WTC11 (cell line): ENCODE measurements at regions not wholly inside any gene's neighbourhood (a gene's known extent, or its start where the extent isn't known, plus 50 kb on each side); places are given as distances from the start of the nearest gene placed in this dataset.

ENCODE experiments used
- ATAC-seq: fragments of 200-7000 bp; cut with Tn5 transposase; 2 replicates; pipeline ENCODE4 v1.10.0; 2021; ENCODE audit warnings: mild to moderate bottlenecking, moderate library complexity
- CTCF ChIA-PET: fragments of 300-600 bp; sonication (Branson Sonifier 250); formaldehyde crosslinking; loops from one replicate; lab custom pipeline; 2021; ENCODE audit warnings: antibody characterized with exemption; lab: Charles Lee
- POLR2A ChIA-PET: fragments of 350-600 bp; sonication (Branson Sonifier 250); formaldehyde crosslinking; loops from one replicate; lab custom pipeline; 2021; ENCODE audit warnings: antibody characterized with exemption; lab: Charles Lee
- DNase-seq: peaks from one replicate; pipeline ENCODE4 v3.0.0; 2021; ENCODE audit warnings: low spot score
- H3K27ac Mint-ChIP-seq: 2 replicates; pipeline ENCODE4 v1.8.0; 2021; ENCODE audit warnings: mixed read lengths
- H3K27me3 Mint-ChIP-seq: 2 replicates; pipeline ENCODE4 v1.8.0; 2021; ENCODE audit warnings: low read depth, mild to moderate bottlenecking, moderate library complexity, mixed read lengths
- H3K36me3 Mint-ChIP-seq: 2 replicates; pipeline ENCODE4 v1.8.0; 2021; ENCODE audit warnings: mixed read lengths
- H3K4me1 Mint-ChIP-seq: 2 replicates; pipeline ENCODE4 v1.8.0; 2022; ENCODE audit warnings: mixed read lengths
- H3K4me3 Mint-ChIP-seq: 2 replicates; pipeline ENCODE4 v1.8.0; 2021; ENCODE audit warnings: mild to moderate bottlenecking, moderate library complexity, mixed read lengths
- H3K9me3 Mint-ChIP-seq: 2 replicates; pipeline ENCODE4 v1.8.0; 2021; ENCODE audit warnings: mixed read lengths
- AR ChIP-seq: fragments of 250-450 bp; sonication (Bioruptor Pico); IDR thresholded peaks from 2 replicates; pipeline ENCODE4 v1.9.0; 2021; ENCODE audit warnings: mild to moderate bottlenecking
- ATF6 ChIP-seq: sonication (generic); formaldehyde crosslinking; IDR thresholded peaks from 2 replicates; pipeline ENCODE4 v1.8.1; 2023; ENCODE audit warnings: mild to moderate bottlenecking, missing genetic modification reagents
- E2F4 ChIP-seq: sonication (generic); formaldehyde crosslinking; IDR thresholded peaks from 2 replicates; pipeline ENCODE4 v1.8.1; 2022; ENCODE audit warnings: low read depth, mild to moderate bottlenecking, moderate library complexity, missing genetic modification reagents, borderline replicate concordance
- FOXK1 ChIP-seq: sonication (generic); formaldehyde crosslinking; IDR thresholded peaks from 2 replicates; pipeline ENCODE4 v1.8.0; 2022; ENCODE audit warnings: mild to moderate bottlenecking, moderate library complexity, missing genetic modification reagents
- GRHL2 ChIP-seq: fragments of 250-450 bp; sonication (Bioruptor Pico); IDR thresholded peaks from 2 replicates; pipeline ENCODE4 v1.8.0; 2022; ENCODE audit warnings: mild to moderate bottlenecking, moderate library complexity; ENCODE audit not compliant: insufficient replicate concordance, severe bottlenecking
- HMGA2 ChIP-seq: fragments of 250-450 bp; sonication (Bioruptor Pico); IDR thresholded peaks from 2 replicates; pipeline ENCODE4 v1.4.0; 2021; ENCODE audit warnings: mild to moderate bottlenecking, moderate library complexity
- IRF2 ChIP-seq: sonication (generic); formaldehyde crosslinking; IDR thresholded peaks from 2 replicates; pipeline ENCODE4 v1.8.0; 2022; ENCODE audit warnings: low read depth, missing genetic modification reagents, borderline replicate concordance
- JUN ChIP-seq: sonication (generic); formaldehyde crosslinking; IDR thresholded peaks from 2 replicates; pipeline ENCODE4 v1.8.0; 2023; ENCODE audit warnings: mild to moderate bottlenecking, missing genetic modification reagents
- MYBL2 ChIP-seq: sonication (generic); formaldehyde crosslinking; IDR thresholded peaks from 2 replicates; pipeline ENCODE4 v1.8.1; 2023; ENCODE audit warnings: mild to moderate bottlenecking, moderate library complexity, missing genetic modification reagents
- SP1 ChIP-seq: sonication (generic); formaldehyde crosslinking; conservative IDR thresholded peaks from 2 replicates; pipeline ENCODE4 v1.8.1; 2022; ENCODE audit warnings: missing genetic modification reagents
- USF1 ChIP-seq: sonication (generic); formaldehyde crosslinking; IDR thresholded peaks from 2 replicates; pipeline ENCODE4 v1.8.0; 2022; ENCODE audit warnings: mild to moderate bottlenecking, missing genetic modification reagents
- ZBTB43 ChIP-seq: sonication (generic); formaldehyde crosslinking; IDR thresholded peaks from 2 replicates; pipeline ENCODE4 v1.8.1; 2023; ENCODE audit warnings: mild to moderate bottlenecking, missing genetic modification reagents
- ZMAT4 ChIP-seq: fragments of 250-450 bp; sonication (Bioruptor Pico); IDR thresholded peaks from 2 replicates; pipeline ENCODE4 v1.9.0; 2021; ENCODE audit warnings: mild to moderate bottlenecking
- ZNF138 ChIP-seq: sonication (generic); formaldehyde crosslinking; conservative IDR thresholded peaks from 2 replicates; pipeline ENCODE4 v1.8.1; 2022; ENCODE audit warnings: mild to moderate bottlenecking, moderate library complexity, missing genetic modification reagents
- ZNF396 ChIP-seq: fragments of 250-450 bp; sonication (Bioruptor Pico); IDR thresholded peaks from 2 replicates; pipeline ENCODE4 v1.8.0; 2021; ENCODE audit warnings: mild to moderate bottlenecking, moderate library complexity, borderline replicate concordance
- ZNF416 ChIP-seq: fragments of 250-450 bp; sonication (Bioruptor Pico); IDR thresholded peaks from 2 replicates; pipeline ENCODE4 v1.9.0; 2021; ENCODE audit warnings: mild to moderate bottlenecking, inconsistent platforms
- TF ChIP-seq, protein P1 (sequence below): sonication (generic); formaldehyde crosslinking; conservative IDR thresholded peaks from 2 replicates; pipeline ENCODE4 v1.8.1; 2023; ENCODE audit warnings: mild to moderate bottlenecking, low read depth, missing genetic modification reagents, moderate library complexity
- TF ChIP-seq, protein P2 (sequence below): sonication (generic); formaldehyde crosslinking; IDR thresholded peaks from 2 replicates; pipeline ENCODE4 v1.8.1; 2023; ENCODE audit warnings: mild to moderate bottlenecking, moderate library complexity, missing genetic modification reagents
- TF ChIP-seq, protein P3 (sequence below): sonication (generic); formaldehyde crosslinking; IDR thresholded peaks from 2 replicates; pipeline ENCODE4 v1.8.0; 2022; ENCODE audit warnings: mild to moderate bottlenecking, missing genetic modification reagents
- TF ChIP-seq, protein P4 (sequence below): fragments of 250-450 bp; sonication (Bioruptor Pico); IDR thresholded peaks from 2 replicates; pipeline ENCODE4 v1.9.0; 2021; ENCODE audit warnings: moderate library complexity, mild to moderate bottlenecking, inconsistent platforms, borderline replicate concordance

GRCh38 chr9:36748322-36748899 is 175.7 kb downstream of the MELK start:
- Mint-ChIP-seq H3K4me3 (no peak overlapping the region), H3K9me3 (no peaks in the 10 kb centered on the region), H3K36me3 (no peaks in the 10 kb centered on the region), H3K27me3 (peaks cover 13% of the 10 kb centered on the region), H3K4me1 (no peaks in the 10 kb centered on the region), H3K27ac (no peak overlapping the region)
- ChIA-PET CTCF (interaction anchor here (0.6 to 1.2 kb wide), 3 partner anchors 15 to 312 kb away, joined by 3 to 8 read pairs (median 3); no protein-coding TSS in a partner anchor), POLR2A (no interaction called here)
- peak; percentile 87 for ATAC-seq
- peak; percentile 77 for DNase-seq
- TF ChIP-seq ZNF396 (CRISPR knock-in tag) (no peak), JUN (CRISPR knock-in tag) (peak; percentile 91; the same call in 1 of the 2 replicates), IRF2 (CRISPR knock-in tag) (no peak), ZMAT4 (no peak), SP1 (no peak), ATF6 (CRISPR knock-in tag) (no peak), FOXK1 (peak; percentile 83; the same call in 1 of the 2 replicates), E2F4 (CRISPR knock-in tag) (peak; percentile 43; the same call in 1 of the 2 replicates), ZBTB43 (CRISPR knock-in tag) (no peak), USF1 (CRISPR knock-in tag) (peak; percentile 67; the same call in 1 of the 2 replicates), ZNF138 (CRISPR knock-in tag) (no peak), HMGA2 (CRISPR knock-in tag) (no peak), ZNF416 (CRISPR knock-in tag) (no peak), AR (CRISPR knock-in tag) (no peak), GRHL2 (CRISPR knock-in tag) (no peak), MYBL2 (CRISPR knock-in tag) (no peak)
- TF ChIP-seq, protein P1, sequence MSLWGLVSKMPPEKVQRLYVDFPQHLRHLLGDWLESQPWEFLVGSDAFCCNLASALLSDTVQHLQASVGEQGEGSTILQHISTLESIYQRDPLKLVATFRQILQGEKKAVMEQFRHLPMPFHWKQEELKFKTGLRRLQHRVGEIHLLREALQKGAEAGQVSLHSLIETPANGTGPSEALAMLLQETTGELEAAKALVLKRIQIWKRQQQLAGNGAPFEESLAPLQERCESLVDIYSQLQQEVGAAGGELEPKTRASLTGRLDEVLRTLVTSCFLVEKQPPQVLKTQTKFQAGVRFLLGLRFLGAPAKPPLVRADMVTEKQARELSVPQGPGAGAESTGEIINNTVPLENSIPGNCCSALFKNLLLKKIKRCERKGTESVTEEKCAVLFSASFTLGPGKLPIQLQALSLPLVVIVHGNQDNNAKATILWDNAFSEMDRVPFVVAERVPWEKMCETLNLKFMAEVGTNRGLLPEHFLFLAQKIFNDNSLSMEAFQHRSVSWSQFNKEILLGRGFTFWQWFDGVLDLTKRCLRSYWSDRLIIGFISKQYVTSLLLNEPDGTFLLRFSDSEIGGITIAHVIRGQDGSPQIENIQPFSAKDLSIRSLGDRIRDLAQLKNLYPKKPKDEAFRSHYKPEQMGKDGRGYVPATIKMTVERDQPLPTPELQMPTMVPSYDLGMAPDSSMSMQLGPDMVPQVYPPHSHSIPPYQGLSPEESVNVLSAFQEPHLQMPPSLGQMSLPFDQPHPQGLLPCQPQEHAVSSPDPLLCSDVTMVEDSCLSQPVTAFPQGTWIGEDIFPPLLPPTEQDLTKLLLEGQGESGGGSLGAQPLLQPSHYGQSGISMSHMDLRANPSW (CRISPR knock-in tag), result no peak
- TF ChIP-seq, protein P2, sequence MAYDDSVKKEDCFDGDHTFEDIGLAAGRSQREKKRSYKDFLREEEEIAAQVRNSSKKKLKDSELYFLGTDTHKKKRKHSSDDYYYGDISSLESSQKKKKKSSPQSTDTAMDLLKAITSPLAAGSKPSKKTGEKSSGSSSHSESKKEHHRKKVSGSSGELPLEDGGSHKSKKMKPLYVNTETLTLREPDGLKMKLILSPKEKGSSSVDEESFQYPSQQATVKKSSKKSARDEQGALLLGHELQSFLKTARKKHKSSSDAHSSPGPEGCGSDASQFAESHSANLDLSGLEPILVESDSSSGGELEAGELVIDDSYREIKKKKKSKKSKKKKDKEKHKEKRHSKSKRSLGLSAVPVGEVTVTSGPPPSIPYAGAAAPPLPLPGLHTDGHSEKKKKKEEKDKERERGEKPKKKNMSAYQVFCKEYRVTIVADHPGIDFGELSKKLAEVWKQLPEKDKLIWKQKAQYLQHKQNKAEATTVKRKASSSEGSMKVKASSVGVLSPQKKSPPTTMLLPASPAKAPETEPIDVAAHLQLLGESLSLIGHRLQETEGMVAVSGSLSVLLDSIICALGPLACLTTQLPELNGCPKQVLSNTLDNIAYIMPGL (CRISPR knock-in tag), result no peak
- TF ChIP-seq, protein P3, sequence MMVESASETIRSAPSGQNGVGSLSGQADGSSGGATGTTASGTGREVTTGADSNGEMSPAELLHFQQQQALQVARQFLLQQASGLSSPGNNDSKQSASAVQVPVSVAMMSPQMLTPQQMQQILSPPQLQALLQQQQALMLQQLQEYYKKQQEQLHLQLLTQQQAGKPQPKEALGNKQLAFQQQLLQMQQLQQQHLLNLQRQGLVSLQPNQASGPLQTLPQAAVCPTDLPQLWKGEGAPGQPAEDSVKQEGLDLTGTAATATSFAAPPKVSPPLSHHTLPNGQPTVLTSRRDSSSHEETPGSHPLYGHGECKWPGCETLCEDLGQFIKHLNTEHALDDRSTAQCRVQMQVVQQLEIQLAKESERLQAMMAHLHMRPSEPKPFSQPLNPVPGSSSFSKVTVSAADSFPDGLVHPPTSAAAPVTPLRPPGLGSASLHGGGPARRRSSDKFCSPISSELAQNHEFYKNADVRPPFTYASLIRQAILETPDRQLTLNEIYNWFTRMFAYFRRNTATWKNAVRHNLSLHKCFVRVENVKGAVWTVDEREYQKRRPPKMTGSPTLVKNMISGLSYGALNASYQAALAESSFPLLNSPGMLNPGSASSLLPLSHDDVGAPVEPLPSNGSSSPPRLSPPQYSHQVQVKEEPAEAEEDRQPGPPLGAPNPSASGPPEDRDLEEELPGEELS (CRISPR knock-in tag), result peak; percentile 95
- TF ChIP-seq, protein P4, sequence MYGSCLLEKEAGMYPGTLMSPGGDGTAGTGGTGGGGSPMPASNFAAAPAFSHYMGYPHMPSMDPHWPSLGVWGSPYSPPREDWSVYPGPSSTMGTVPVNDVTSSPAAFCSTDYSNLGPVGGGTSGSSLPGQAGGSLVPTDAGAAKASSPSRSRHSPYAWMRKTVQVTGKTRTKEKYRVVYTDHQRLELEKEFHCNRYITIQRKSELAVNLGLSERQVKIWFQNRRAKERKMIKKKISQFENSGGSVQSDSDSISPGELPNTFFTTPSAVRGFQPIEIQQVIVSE (CRISPR knock-in tag), result no peak
